Endodermal cell (in vitro differentiated cells): ENCODE measurements at regions not wholly inside any gene's neighbourhood (a gene's known extent, or its start where the extent isn't known, plus 50 kb on each side); places are given as distances from the start of the nearest gene placed in this dataset.

Experiments
- DNase-seq: peaks from one replicate; pipeline ENCODE4 v3.0.0-alpha.2; 2017
- H3K27ac ChIP-seq: 2 replicates; pipeline ENCODE4 v1.5.1; 2013; ENCODE audit warnings: mild to moderate bottlenecking, low read depth, low read length, moderate library complexity
- H3K27me3 ChIP-seq: 2 replicates; pipeline ENCODE4 v1.6.1; 2013; ENCODE audit warnings: mild to moderate bottlenecking, low read length, moderate library complexity; ENCODE audit not compliant: insufficient read depth, control insufficient read depth, poor library complexity, severe bottlenecking
- H3K36me3 ChIP-seq: 2 replicates; pipeline ENCODE4 v1.7.0; 2013; ENCODE audit warnings: mild to moderate bottlenecking, low read length, moderate library complexity; ENCODE audit not compliant: control insufficient read depth, insufficient read depth
- H3K4me1 ChIP-seq: one replicate; pipeline ENCODE4 v1.7.0; 2013; ENCODE audit warnings: low read length; ENCODE audit not compliant: control insufficient read depth, insufficient read depth
- H3K4me3 ChIP-seq: 2 replicates; pipeline ENCODE4 v1.5.1; 2013; ENCODE audit warnings: mild to moderate bottlenecking, low read length, moderate library complexity
- H3K9ac ChIP-seq: 2 replicates; pipeline ENCODE4 v1.6.1; 2013; ENCODE audit warnings: mild to moderate bottlenecking, low read length, moderate library complexity; ENCODE audit not compliant: poor library complexity, severe bottlenecking; ENCODE audit errors: extremely low read depth
- H3K9me3 ChIP-seq: 2 replicates; pipeline ENCODE4 v1.6.1; 2013; ENCODE audit warnings: mild to moderate bottlenecking, low read length, moderate library complexity; ENCODE audit not compliant: control insufficient read depth
- H3K27ac Mint-ChIP-seq: 2 replicates; pipeline ENCODE4 v1.8.0; 2020; ENCODE audit warnings: mixed read lengths
- H3K27me3 Mint-ChIP-seq: 2 replicates; pipeline ENCODE4 v1.8.0; 2021; ENCODE audit warnings: mild to moderate bottlenecking, mixed read lengths; ENCODE audit not compliant: insufficient read depth
- H3K36me3 Mint-ChIP-seq: 2 replicates; pipeline ENCODE4 v1.8.0; 2020; ENCODE audit warnings: low read depth, mixed read lengths
- H3K4me1 Mint-ChIP-seq: 2 replicates; pipeline ENCODE4 v1.8.0; 2020; ENCODE audit warnings: mixed read lengths
- H3K4me3 Mint-ChIP-seq: 2 replicates; pipeline ENCODE4 v1.8.0; 2020; ENCODE audit warnings: mild to moderate bottlenecking, moderate library complexity, mixed read lengths
- H3K9me3 Mint-ChIP-seq: 2 replicates; pipeline ENCODE4 v1.8.0; 2020; ENCODE audit warnings: mild to moderate bottlenecking, mixed read lengths
- WGBS, 2 experiments: methylation state at CpG; one replicate each; pipeline versions ENCODE4 v1.1.5 to v1.1.7; 2013; ENCODE audit warnings: missing lambda C conversion rate in 2 of 2, mixed read lengths in 1 of 2; ENCODE audit not compliant: insufficient coverage in 1 of 2, insufficient read length in 1 of 2; 5-methylcytosine and 5-hydroxymethylcytosine counted together
- TF ChIP-seq, protein P1 (sequence below): fragments of 200-600 bp; sonication (generic); conservative IDR thresholded peaks from 2 replicates; pipeline ENCODE4 v1.5.0; 2021; ENCODE audit warnings: antibody characterized with exemption, mild to moderate bottlenecking

DNA sequence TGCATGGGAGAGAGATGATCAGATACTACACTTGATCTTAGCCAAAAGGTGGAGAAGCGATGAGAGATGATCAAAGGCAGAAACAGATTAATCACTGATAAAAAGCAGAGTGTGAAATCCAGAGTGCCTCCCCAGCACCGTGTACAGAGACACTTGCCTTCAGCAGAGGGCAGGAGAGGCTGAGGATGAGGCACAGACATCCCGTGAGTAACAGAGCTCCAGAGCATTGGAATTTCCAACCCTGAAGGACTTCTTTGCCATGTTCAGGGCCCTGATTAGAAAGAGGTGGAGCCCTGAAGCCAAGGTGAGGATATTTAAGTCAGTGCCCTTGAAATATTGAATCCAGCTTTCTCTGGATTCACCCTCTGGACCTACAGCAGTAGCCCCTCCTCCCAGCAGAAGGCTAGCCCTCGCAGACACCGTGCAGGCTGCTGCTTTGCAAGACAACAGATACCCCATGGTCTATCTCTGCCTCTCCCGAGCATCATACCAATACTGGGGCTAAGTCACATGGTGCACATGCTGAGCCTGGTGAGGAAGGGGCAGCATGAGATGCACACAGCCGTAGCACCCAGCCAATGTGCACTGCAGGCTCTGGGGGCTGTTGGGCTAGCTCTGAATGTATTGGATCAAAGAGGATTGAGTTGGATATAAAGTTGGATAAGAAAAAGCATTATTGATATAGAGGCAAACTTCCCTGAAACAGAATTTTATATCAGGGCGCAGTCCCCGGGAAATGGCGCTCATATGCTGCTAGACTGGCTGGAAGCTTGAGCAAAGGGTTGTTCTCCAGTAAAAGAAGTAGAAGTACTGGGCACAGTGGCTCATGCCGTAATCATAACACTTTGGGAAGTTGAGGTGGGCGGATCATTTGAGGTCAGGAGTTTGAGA lies 200.3 kb upstream of the B3GAT1 start:
- DNase-seq = no peak

GRCh38 chr11:134611537-134611936 lies 199.5 kb upstream of the B3GAT1 start:
- Mint-ChIP-seq H3K27me3 (peaks cover 19% of the 10 kb centered on the region), H3K9me3 (no peaks in the 10 kb centered on the region), H3K36me3 (no peaks in the 10 kb centered on the region), H3K4me3 (no peak overlapping the region), H3K4me1 (peaks cover 8% of the 10 kb centered on the region), H3K27ac (no peak overlapping the region)
- no peak overlapping the region for H3K27ac ChIP-seq
- H3K4me3 ChIP-seq = no peak overlapping the region
- WGBS, 2 experiments = 93% methylated on average over 3 to 8 of the region's 8 CpGs
- DNase-seq = no peak
- peaks cover 9% of the 10 kb centered on the region for H3K27me3 ChIP-seq
- H3K4me1 ChIP-seq = no peaks in the 10 kb centered on the region
- H3K9me3 ChIP-seq = no peaks in the 10 kb centered on the region
- no peak overlapping the region for H3K9ac ChIP-seq
- TF ChIP-seq, protein P1, sequence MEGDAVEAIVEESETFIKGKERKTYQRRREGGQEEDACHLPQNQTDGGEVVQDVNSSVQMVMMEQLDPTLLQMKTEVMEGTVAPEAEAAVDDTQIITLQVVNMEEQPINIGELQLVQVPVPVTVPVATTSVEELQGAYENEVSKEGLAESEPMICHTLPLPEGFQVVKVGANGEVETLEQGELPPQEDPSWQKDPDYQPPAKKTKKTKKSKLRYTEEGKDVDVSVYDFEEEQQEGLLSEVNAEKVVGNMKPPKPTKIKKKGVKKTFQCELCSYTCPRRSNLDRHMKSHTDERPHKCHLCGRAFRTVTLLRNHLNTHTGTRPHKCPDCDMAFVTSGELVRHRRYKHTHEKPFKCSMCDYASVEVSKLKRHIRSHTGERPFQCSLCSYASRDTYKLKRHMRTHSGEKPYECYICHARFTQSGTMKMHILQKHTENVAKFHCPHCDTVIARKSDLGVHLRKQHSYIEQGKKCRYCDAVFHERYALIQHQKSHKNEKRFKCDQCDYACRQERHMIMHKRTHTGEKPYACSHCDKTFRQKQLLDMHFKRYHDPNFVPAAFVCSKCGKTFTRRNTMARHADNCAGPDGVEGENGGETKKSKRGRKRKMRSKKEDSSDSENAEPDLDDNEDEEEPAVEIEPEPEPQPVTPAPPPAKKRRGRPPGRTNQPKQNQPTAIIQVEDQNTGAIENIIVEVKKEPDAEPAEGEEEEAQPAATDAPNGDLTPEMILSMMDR = no peak
- H3K36me3 ChIP-seq = no peaks in the 10 kb centered on the region

More for the DNA sequence above, 200.3 kb upstream of the B3GAT1 start:
- no peak overlapping the region for H3K4me3 ChIP-seq
- peaks cover 9% of the 10 kb centered on the region for H3K27me3 ChIP-seq
- Mint-ChIP-seq H3K4me1 (peaks cover 8% of the 10 kb centered on the region), H3K4me3 (no peak overlapping the region), H3K9me3 (no peaks in the 10 kb centered on the region), H3K36me3 (no peaks in the 10 kb centered on the region), H3K27me3 (peaks cover 16% of the 10 kb centered on the region), H3K27ac (no peak overlapping the region)
- H3K9me3 ChIP-seq = no peaks in the 10 kb centered on the region
- H3K27ac ChIP-seq = no peak overlapping the region
- H3K36me3 ChIP-seq = no peaks in the 10 kb centered on the region
- no peaks in the 10 kb centered on the region for H3K4me1 ChIP-seq
- no peak overlapping the region for H3K9ac ChIP-seq
- TF ChIP-seq, protein P1 = no peak
- WGBS, 2 experiments = 71 to 80% methylated on average over 11 to 12 of the region's 12 CpGs

DNA sequence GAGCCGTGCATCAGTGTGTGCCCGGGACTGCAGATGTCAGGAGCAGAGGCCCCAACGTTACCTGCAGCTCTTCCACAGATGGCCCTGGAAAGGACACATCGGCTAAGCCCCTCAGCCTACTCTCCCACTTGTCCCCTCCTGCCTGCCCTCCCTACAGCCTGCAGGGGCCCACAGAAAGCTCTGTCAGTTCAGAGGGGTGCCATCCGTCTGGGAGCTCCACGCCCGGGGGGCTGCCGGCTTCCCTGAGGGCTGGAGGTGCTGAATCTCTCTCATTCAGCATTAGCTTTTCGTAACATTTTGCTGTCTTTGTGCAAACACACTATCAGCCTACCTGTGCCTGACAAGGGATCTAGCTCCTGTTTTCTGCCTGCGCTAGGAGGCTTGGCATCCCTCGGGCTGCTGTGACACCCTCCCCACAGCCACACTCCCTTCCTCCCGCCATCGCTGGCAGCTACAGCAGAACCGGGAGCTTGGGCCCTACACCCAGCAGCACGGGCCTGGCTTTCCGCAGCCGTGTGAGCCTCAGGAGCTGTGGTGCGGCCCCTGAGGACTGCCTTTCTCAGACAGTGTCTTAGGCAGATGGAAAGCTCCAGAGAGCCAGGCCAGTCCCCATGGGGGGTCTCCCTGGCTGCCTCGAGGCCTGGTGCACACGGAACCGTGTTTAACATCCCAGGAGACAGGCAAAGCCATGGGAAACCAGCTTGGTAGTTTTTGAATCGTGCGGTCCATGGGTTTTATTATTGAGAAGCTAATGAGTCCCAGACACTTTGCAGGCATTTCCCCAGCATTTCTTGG lies 198.3 kb upstream of the B3GAT1 start:
- Histone ChIP-seq H3K36me3 (no peaks in the 10 kb centered on the region), H3K9ac (no peak overlapping the region), H3K4me3 (no peak overlapping the region), H3K27ac (no peak overlapping the region), H3K9me3 (no peaks in the 10 kb centered on the region), H3K4me1 (no peaks in the 10 kb centered on the region), H3K27me3 (peaks cover 7% of the 10 kb centered on the region)
- no peak overlapping the region for H3K4me3 Mint-ChIP-seq
- H3K27ac Mint-ChIP-seq = no peak overlapping the region
- peaks cover 11% of the 10 kb centered on the region for H3K27me3 Mint-ChIP-seq
- no peaks in the 10 kb centered on the region for H3K36me3 Mint-ChIP-seq
- H3K9me3 Mint-ChIP-seq = peaks cover 3% of the 10 kb centered on the region
- peaks cover 8% of the 10 kb centered on the region for H3K4me1 Mint-ChIP-seq
- WGBS, 2 experiments = 86 to 89% methylated on average over 19 to 23 of the region's 23 CpGs
- TF ChIP-seq, protein P1 = no peak
- DNase-seq = no peak
